Daoy (cell line): ENCODE measurements at regions not wholly inside any gene's neighbourhood (a gene's known extent, or its start where the extent isn't known, plus 50 kb on each side); places are given as distances from the start of the nearest gene placed in this dataset.

Experiments used
- DNase-seq: peaks from one replicate; pipeline ENCODE4 v3.0.0-alpha.2; 2015; ENCODE audit warnings: low read depth

- DNase-seq = no peak
These were observed 198.5 kb upstream of the PPFIA2 start for GRCh38 chr12:81957631-81958030.

- no peak for DNase-seq
These were observed 197.3 kb upstream of the PPFIA2 start for GRCh38 chr12:81956468-81956860.

- DNase-seq = no peak
These were observed 194.4 kb upstream of the PPFIA2 start for GRCh38 chr12:81953541-81953940.

- DNase-seq = no peak
These were observed 191.7 kb upstream of the PPFIA2 start for GRCh38 chr12:81950871-81951270.

- no peak for DNase-seq
These were observed 190.7 kb upstream of the PPFIA2 start for GRCh38 chr12:81949841-81950308.

GRCh38 chr12:81949416-81949815 lies 190.3 kb upstream of the PPFIA2 start:
- no peak for DNase-seq

- no peak for DNase-seq
These were observed 185.7 kb upstream of the PPFIA2 start for GRCh38 chr12:81944886-81945285.

GRCh38 chr12:81942594-81942993 lies 183.4 kb upstream of the PPFIA2 start:
- DNase-seq = no peak

- DNase-seq = no peak
These were observed 170.9 kb upstream of the PPFIA2 start for GRCh38 chr12:81930037-81930436.

GRCh38 chr12:81896771-81897170 lies 137.6 kb upstream of the PPFIA2 start:
- DNase-seq = no peak

- no peak for DNase-seq
These were observed 129.8 kb upstream of the PPFIA2 start for GRCh38 chr12:81888961-81889360.

- DNase-seq = no peak
These were observed 129.1 kb upstream of the PPFIA2 start for GRCh38 chr12:81888106-81888740.

- DNase-seq = no peak
These were observed 115.4 kb upstream of the PPFIA2 start for GRCh38 chr12:81874586-81874985.

GRCh38 chr12:81874166-81874565 lies 115.0 kb upstream of the PPFIA2 start:
- DNase-seq = no peak

- no peak for DNase-seq
These were observed 113.2 kb upstream of the PPFIA2 start for GRCh38 chr12:81872400-81872799.

- DNase-seq = no peak
These were observed 106.9 kb upstream of the PPFIA2 start for GRCh38 chr12:81866081-81866480.

- no peak for DNase-seq
These were observed 104.3 kb upstream of the PPFIA2 start for GRCh38 chr12:81863406-81863805.

- no peak for DNase-seq
These were observed 100.4 kb upstream of the PPFIA2 start for GRCh38 chr12:81859521-81859920.

- no peak for DNase-seq
These were observed 84.4 kb upstream of the PPFIA2 start for GRCh38 chr12:81843599-81843998.

GRCh38 chr12:81835783-81836182 lies 76.6 kb upstream of the PPFIA2 start:
- DNase-seq = no peak

GRCh38 chr12:81819991-81820633 lies 61.0 kb upstream of the PPFIA2 start:
- no peak for DNase-seq

GRCh38 chr12:81815611-81816010 lies 56.5 kb upstream of the PPFIA2 start:
- DNase-seq = no peak

- no peak for DNase-seq
These were observed 52.6 kb upstream of the PPFIA2 start for GRCh38 chr12:81811778-81812125.
